GM21423 (cell line): ENCODE measurements at regions not wholly inside any gene's neighbourhood (a gene's known extent, or its start where the extent isn't known, plus 50 kb on each side); places are given as distances from the start of the nearest gene placed in this dataset.
"Not testable (repeated sequence)": the region's sequence is repeated elsewhere in the genome, so short reads cannot be mapped to it uniquely, and the experiment has no call there.

ENCODE experiments used
- ATAC-seq: cut with Tn5 transposase; IDR thresholded peaks from one replicate; pipeline ENCODE4 v1.9.1; 2021; ENCODE audit warnings: mild to moderate bottlenecking, moderate library complexity; ENCODE audit not compliant: unreplicated experiment

- no peak for ATAC-seq
These were observed 265.9 kb upstream of the CDYL start for GRCh38 chr6:4510317-4510716.

- no peak for ATAC-seq
These were observed 266.7 kb upstream of the CDYL start for GRCh38 chr6:4509506-4509905.

GRCh38 chr6:4506792-4507191 lies 269.4 kb upstream of the CDYL start:
- no peak for ATAC-seq

GRCh38 chr6:4506223-4506622 lies 270.0 kb upstream of the CDYL start:
- no peak for ATAC-seq

GRCh38 chr6:4504700-4505099 lies 271.5 kb upstream of the CDYL start:
- ATAC-seq = no peak

GRCh38 chr6:4503700-4504099 lies 272.5 kb upstream of the CDYL start:
- no peak for ATAC-seq

GRCh38 chr6:4496284-4496683 lies 279.9 kb upstream of the CDYL start:
- ATAC-seq = no peak

GRCh38 chr6:4491501-4492260 lies 284.5 kb upstream of the CDYL start:
- ATAC-seq = no peak

GRCh38 chr6:4489538-4489937 lies 286.7 kb upstream of the CDYL start:
- no peak for ATAC-seq

- no peak for ATAC-seq
These were observed 287.8 kb upstream of the CDYL start for GRCh38 chr6:4488389-4488788.

- ATAC-seq = no peak
These were observed 288.7 kb upstream of the CDYL start for GRCh38 chr6:4487538-4487937.

GRCh38 chr6:4486568-4487315 lies 289.5 kb upstream of the CDYL start:
- ATAC-seq = no peak

- ATAC-seq = no peak
These were observed 290.5 kb upstream of the CDYL start for GRCh38 chr6:4485735-4486134.

GRCh38 chr6:4482461-4482860 lies 293.7 kb upstream of the CDYL start:
- ATAC-seq = no peak

GRCh38 chr6:4480788-4481735 lies 295.1 kb upstream of the CDYL start:
- ATAC-seq = no peak

GRCh38 chr6:4478098-4478497 lies 298.1 kb upstream of the CDYL start:
- ATAC-seq = no peak

- ATAC-seq = no peak
These were observed 301.4 kb upstream of the CDYL start for GRCh38 chr6:4474810-4475209.

- no peak for ATAC-seq
These were observed 303.1 kb upstream of the CDYL start for GRCh38 chr6:4472969-4473642.

- ATAC-seq = no peak
These were observed 304.0 kb upstream of the CDYL start for GRCh38 chr6:4472222-4472621.

- ATAC-seq = not testable (repeated sequence)
These were observed 304.7 kb upstream of the CDYL start for GRCh38 chr6:4471515-4471914.

GRCh38 chr6:4470698-4471210 lies 305.4 kb upstream of the CDYL start:
- no peak for ATAC-seq
